ENCODE measurements at regions not wholly inside any gene's neighbourhood (a gene's known extent, or its start where the extent isn't known, plus 50 kb on each side); places are given as distances from the start of the nearest gene placed in this dataset.

GRCh38 chr17:51391982-51392654 lies 131.8 kb downstream of the UTP18 start:
- TF ChIP-seq CTCF (IDR thresholded peaks at IDR 0.05) (no peak), POLR2A (IDR thresholded peaks at IDR 0.05; ENCODE audit: low read depth) (no peak)

All from esophagus muscularis mucosa (tissue), 3 donors.